GM18520 (cell line): ENCODE measurements at regions not wholly inside any gene's neighbourhood (a gene's known extent, or its start where the extent isn't known, plus 50 kb on each side); places are given as distances from the start of the nearest gene placed in this dataset.

Source experiments
- ATAC-seq: cut with Tn5 transposase; IDR thresholded peaks from one replicate; pipeline ENCODE4 v1.9.1; 2021; ENCODE audit not compliant: unreplicated experiment

- no peak for ATAC-seq
These were observed 556.9 kb upstream of the SETBP1 start for GRCh38 chr18:44123743-44124142.

- no peak for ATAC-seq
These were observed 555.2 kb upstream of the SETBP1 start for GRCh38 chr18:44125446-44125845.

- no peak for ATAC-seq
These were observed 554.1 kb upstream of the SETBP1 start for GRCh38 chr18:44126598-44126997.

- ATAC-seq = no peak
These were observed 552.3 kb upstream of the SETBP1 start for GRCh38 chr18:44128365-44128764.

GRCh38 chr18:44130376-44130942 lies 550.2 kb upstream of the SETBP1 start:
- ATAC-seq = no peak

- no peak for ATAC-seq
These were observed 547.2 kb upstream of the SETBP1 start for GRCh38 chr18:44133483-44133882.

- no peak for ATAC-seq
These were observed 546.2 kb upstream of the SETBP1 start for GRCh38 chr18:44134447-44134846.

- ATAC-seq = no peak
These were observed 544.9 kb upstream of the SETBP1 start for GRCh38 chr18:44135741-44136140.

GRCh38 chr18:44136326-44136725 lies 544.4 kb upstream of the SETBP1 start:
- no peak for ATAC-seq

- ATAC-seq = no peak
These were observed 537.6 kb upstream of the SETBP1 start for GRCh38 chr18:44143072-44143471.

GRCh38 chr18:44149706-44150105 lies 531.0 kb upstream of the SETBP1 start:
- ATAC-seq = no peak

GRCh38 chr18:44153981-44154380 lies 526.7 kb upstream of the SETBP1 start:
- ATAC-seq = no peak

GRCh38 chr18:44156126-44156525 lies 524.6 kb upstream of the SETBP1 start:
- no peak for ATAC-seq

- no peak for ATAC-seq
These were observed 523.8 kb upstream of the SETBP1 start for GRCh38 chr18:44156776-44157335.

- no peak for ATAC-seq
These were observed 510.3 kb upstream of the SETBP1 start for GRCh38 chr18:44170208-44170880.

- ATAC-seq = no peak
These were observed 509.4 kb upstream of the SETBP1 start for GRCh38 chr18:44171301-44171700.

- ATAC-seq = no peak
These were observed 504.8 kb upstream of the SETBP1 start for GRCh38 chr18:44175891-44176290.

- no peak for ATAC-seq
These were observed 502.2 kb upstream of the SETBP1 start for GRCh38 chr18:44178476-44178875.

GRCh38 chr18:44179693-44180092 lies 501.0 kb upstream of the SETBP1 start:
- ATAC-seq = no peak

GRCh38 chr18:44180683-44181082 lies 500.0 kb upstream of the SETBP1 start:
- no peak for ATAC-seq

- no peak for ATAC-seq
These were observed 498.5 kb upstream of the SETBP1 start for GRCh38 chr18:44181951-44182747.

- no peak for ATAC-seq
These were observed 494.7 kb upstream of the SETBP1 start for GRCh38 chr18:44186001-44186400.
